ENCODE measurements at regions not wholly inside any gene's neighbourhood (a gene's known extent, or its start where the extent isn't known, plus 50 kb on each side); places are given as distances from the start of the nearest gene placed in this dataset.

DNA sequence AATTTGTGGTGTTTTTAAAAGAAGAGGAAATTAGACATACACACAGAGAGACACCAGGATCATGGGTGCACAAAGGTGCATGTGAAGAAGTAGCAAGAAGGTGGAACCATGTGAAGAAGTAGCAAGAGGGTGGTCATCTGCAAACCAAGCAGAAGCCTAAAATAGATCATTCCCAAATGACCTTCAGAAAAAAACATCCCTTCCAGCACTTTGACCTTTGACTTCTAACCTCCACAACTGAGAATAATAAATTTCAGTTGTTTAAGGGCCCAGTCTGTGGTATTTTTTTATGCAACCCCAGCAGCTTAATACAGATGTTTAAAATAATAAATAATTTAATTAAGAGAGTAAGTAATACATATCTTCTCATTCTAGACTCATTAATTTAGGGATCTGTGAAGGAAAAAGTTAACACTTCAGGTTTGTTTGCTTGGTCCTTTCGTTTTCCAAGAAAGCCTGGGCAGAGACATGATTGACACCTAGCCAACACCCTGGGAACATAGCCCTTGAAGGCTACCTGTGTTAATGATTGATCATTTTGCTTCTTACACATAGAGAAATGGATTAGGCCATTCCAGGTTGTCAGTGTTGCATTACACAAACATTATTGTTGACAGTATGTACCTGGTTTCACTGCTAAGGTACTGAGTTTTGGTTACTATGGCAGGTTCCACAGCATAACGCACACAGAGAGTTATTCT, 1331.2 kb upstream of the GBE1 start:
- no peak for DNase-seq (ENCODE audit: low read depth)

DNA sequence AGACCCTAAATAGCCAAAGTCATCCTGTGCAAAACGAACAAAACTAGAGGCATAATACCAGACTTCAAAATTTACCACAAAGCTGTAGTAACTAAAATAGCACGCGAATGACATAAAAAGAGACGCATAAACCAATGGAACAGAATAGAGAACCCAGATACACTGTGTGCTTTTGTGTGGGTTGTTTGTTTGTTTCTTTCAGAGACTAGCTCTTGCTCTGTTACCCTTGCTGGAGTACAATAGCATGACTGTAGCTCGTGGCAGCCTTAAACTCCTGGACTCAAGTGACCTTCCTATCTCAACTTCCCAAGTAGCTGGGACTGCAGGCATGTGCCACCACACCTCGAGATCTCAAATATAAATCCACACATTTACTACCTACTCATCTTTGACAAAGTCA, 1314.6 kb upstream of the GBE1 start:
- DNase-seq (ENCODE audit: low read depth): no peak

DNA sequence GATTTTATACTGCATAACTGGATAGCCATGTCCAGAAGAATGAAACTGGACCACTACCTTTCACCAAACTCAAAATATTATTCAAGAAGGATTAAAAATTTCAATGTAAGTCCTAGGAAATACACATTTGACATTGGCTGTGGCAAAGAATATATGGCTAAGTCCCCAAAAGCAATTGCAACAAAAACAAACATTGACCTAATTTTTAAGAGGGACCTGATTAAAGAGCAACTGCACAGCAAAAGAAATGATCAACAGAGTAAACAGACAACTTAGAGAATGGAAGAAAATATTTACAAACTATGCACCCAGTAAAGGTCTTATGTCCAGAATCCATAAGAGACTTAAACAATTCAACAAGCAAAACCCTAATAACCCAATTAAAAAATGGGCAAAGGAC, 1313.0 kb upstream of the GBE1 start:
- DNase-seq (ENCODE audit: low read depth): no peak

DNA sequence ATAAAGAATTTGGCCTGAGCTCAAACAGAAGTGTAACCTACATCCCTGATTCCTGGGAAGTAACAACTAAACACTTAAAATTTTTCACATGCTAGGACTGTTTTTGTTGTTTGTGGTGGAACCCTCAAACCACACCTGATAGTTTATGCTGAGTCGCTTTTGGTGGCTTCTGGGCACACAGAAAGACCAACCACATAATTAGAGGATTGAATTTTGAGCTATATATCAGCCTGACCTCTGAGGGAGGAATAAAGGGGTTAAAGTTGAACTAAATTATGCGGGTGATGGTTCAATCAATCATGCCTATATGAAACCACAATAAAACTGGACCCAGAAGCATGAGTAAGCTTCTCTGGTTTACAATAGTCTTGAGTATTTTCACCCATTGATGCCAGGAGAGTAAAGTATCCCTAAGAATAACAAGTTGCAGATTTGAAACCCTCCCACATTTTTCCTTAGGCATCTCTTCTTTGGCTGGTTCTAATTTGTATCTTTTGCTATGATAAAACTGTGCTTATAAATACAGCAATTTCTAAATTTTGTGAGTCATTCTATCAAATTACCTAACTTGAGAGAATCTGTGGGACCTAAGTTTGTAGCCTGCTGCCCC, 1304.5 kb upstream of the GBE1 start:
- DNase-seq (ENCODE audit: low read depth): no peak

DNA sequence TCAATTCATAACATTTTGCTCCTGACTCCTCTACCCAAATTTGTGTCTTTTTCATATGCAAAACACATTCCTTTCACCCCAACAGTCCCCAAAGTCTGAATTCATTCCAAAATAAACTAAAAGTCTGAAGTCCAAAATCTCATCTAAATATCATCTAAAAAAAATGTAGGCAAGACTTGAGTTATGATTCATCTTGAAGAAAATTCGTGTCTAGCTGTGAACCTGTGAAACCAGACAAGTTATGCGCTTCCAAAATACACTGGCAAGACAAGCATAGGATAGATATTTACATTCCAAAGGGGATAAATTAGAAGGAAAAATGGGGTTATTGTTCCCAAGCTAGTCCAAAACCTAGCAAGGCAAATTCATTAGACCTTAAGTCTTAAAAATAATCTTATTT, 1302.0 kb upstream of the GBE1 start:
- DNase-seq (ENCODE audit: low read depth): no peak

DNA sequence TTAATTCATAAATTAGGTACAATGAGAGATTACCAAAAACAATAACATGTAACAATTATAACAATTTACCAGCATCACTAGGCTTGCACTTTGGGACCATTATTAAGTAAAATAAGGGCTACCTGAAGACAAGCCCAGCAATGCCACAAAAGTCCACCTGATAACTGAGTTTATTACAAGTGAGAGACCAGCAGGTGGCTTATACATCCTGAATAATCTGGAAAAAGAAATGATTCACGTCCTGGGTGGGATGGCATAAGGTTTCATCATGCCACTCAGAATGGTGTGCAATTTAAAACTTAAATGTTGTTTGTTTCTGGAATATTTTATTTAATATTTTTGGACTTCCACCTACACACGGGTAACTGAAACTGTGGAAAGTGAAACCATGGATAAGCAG, 1287.1 kb upstream of the GBE1 start:
- no peak for DNase-seq (ENCODE audit: low read depth)

DNA sequence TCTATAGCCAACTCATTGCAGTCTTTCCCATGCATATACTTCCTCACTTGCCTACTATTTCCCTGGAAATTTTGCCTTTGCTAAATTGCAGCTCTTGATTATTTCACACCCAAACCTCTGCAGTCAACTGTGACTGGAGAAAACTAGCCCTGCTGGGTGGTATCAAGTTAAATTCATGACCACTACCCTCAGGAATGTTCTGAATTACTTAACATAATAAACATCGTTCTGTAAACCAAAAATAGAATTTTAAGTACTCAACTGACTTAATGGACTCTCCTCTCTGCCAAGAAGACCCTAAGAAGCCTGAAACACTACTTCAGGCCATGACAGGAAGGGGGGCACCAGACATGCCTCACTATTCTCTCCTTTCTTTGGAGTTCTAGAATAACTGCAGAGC, 1278.0 kb upstream of the GBE1 start:
- DNase-seq (ENCODE audit: low read depth): no peak

DNA sequence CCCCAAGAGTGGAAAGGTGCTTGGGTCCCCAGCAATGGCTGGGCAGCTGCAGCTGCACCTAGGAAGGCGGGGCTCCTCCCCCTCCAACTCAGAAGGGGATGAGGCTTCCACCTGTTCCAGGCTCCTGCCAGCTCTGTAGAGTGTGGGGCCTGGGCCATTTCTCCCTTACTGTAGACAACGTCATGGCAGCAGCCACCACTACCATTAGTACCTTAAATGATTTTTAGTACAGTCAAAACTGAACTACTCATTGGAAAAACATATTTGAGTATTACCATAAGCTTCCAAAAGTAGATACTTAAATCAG, 1274.2 kb upstream of the GBE1 start:
- DNase-seq (ENCODE audit: low read depth): no peak

DNA sequence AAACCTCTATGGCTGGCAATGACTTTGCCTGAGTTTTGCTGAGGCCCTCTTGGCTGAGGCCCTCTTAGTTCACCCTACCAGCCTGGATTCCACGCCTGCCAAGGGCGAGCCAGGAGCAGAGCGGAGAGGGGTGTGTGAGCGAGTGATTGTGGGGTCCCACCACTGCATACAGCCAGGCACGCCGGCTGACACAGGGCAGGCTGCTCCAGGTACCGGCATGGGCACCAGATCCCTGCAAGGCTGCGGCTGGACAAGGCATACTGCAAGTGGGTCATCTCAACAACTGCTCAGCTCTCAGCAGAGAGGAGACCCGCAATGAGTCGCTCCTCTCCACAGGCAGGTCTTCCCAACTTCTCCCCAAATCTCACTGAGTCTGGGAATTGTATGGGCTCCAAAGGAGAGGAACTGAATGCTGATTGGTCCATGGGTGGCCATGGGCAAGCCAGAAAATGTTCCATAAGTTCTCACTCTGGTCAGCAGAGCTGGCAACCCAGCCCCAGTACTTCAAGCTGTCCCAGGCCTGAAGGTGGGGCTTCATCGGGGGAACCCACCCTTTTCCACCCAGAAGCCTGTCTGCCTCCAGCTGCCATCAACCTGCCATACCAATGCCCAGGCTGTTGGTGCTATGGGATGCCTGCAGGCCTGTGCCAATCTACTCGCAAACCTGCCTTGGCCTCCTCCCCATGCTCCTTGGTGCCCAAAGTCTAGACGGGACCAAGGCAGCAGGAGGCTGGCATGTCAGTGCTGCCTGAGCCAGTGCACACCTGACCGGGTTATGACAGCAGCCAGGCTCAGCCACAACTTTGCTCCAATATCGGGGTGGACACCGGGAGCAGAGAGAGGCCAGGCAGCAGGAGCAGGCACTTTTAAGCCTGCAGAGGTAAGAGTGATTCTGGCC, 1273.6 kb upstream of the GBE1 start:
- DNase-seq (ENCODE audit: low read depth): no peak

DNA sequence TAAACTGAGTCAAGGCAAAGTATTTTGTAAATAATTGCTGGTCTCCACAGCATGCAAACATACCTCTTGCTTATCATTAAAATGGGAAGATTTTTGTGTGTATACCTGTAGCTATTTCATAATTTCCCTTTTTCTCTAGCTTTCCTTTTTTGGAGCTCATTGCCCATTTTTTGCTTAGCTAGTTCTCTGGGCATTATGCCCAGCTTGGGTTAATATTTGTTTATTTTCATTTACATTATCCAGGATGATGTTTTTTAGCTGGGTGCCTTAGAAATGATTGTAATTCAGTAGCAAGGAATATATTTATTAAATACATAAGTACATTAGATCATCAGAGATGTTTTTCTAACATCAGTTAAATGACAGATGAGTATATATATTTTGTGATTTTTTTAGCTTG, 1271.7 kb upstream of the GBE1 start:
- no peak for DNase-seq (ENCODE audit: low read depth)

DNA sequence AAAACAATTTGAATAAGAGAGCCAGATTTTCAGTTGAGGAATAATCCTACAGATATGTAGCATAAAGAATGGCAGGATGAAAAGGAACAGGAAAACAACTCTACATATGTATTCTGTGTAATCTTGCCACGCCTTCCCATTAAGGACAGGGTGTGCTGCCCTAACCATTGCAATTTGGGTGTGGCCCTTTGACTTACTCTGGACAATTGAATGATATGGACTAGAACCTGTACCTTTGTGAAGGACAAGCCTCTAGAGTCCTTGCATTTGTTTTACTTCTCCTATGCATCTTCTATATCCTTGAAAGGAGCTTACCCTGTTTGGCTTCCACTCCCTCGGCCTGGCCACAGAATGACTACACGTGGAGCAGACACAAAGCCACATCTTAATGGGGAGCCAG, 1261.6 kb upstream of the GBE1 start:
- no peak for DNase-seq (ENCODE audit: low read depth)

DNA sequence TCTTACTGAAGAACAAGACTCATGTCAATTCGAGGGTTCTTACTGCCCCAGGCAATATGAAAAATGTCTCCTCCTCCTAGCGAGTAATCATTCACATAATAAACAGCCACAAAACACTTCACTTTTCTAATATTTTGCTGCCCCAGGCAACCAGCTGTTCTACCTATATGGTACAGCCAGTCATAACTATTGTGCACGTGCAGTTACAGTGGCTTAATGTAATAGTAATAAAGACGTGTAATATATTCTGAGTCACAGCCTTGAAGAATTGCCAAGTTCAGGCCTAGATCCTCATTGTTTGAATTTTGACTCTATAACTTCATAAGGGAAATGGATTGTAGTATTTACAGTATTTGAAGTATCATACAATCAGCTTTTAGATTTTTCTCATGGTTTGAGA, 1250.0 kb upstream of the GBE1 start:
- no peak for DNase-seq (ENCODE audit: low read depth)

DNA sequence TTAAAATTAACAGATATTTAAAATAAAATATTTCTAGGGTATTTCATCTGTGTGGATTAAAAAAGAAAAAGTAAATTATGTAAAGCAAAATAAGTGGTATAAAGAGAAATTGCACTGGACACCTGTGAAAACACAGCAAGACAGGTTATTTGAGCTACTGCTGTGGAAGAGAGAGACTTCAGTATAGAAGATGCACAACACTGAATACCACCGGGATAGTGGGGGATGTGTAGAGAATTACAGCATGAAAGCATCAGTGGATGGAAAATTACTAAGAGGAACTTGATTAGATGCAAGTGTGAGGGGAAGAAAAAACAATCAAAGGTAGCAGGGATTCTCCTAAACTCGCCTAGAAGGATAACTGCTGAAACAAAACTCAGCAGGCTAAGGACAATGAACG, 1242.5 kb upstream of the GBE1 start:
- DNase-seq (ENCODE audit: low read depth): no peak

DNA sequence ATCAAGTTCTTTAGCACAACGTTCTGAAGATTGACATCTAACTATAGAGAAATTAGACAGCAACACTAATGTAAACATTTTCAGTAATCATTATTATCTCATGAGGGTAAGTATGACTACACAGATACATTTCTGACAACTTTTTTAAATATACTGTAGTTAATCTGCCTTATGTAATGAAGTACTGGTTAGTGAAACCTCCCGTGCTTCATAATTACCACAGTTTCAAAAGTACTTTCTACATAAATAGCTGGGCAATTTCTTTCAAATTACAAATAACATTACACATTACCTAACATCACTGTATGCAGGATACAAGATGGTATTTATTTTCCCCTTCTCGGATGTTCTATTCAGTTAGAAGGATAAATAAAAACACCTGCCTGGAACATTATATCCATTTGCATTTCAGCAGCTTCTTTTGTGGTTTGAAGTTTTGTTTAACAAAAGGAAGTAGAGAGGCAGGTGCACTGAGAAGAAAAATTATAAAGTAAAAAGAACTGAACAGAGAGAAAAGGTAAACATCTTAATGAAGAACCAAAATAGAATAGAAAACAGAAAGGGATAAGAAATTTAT, 1241.5 kb upstream of the GBE1 start:
- no peak for DNase-seq (ENCODE audit: low read depth)

DNA sequence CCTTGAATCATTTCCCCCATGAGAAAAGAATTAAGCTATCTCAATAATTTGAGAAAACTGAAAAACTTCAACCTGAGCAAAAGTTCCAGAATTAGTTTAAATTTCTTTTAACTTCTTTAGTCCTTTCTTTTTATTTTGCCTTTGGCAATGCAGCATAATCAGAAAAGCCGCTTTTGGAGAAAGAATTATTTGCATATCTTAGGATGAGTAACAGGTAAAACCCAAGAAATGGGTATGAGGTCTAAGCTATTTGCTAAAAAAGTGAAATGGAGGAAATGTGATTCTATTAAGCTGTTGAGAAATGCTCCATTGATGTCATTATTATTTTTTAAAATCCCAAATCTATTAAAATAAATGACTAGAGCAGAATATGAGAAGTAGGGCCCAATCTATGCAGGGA, 1238.3 kb upstream of the GBE1 start:
- no peak for DNase-seq (ENCODE audit: low read depth)

DNA sequence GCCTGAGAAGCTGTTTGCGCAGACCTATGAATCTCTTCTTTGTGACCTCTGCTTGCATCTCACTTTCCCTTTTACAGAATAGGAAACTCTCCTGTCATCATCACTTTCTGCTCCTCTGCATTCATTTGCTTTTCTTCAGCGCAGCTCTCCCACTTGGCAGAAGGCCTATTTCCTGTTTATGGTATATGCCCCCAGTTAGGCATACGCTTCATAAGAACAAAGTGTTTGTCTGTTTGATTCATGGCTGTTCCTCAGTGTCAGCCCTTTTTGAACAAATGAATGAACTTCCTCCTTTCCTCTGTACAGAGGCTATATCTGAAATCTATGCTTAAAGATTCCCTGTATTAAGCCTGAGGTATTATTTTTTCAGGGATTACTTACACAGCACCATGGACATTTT, 1216.9 kb upstream of the GBE1 start:
- no peak for DNase-seq (ENCODE audit: low read depth)

DNA sequence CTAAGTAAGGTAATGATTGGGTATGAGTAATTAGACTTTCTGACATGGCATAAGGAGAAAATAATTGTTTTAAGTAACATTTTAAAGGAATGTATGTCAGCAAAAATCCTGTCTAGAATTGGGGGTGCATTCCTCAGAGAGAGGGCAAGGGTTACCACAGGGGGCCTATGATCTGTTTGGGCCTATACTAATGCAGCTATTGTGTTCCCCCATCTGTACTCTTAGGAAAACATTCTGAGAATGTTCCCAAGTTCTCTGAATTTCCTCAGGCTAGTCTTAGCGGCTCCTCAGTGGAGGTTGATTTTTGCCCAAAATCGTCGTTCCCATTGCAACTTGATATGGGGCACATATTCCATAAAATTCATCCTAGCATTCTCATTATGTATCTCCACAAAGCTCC, 1216.4 kb upstream of the GBE1 start:
- DNase-seq (ENCODE audit: low read depth): no peak

DNA sequence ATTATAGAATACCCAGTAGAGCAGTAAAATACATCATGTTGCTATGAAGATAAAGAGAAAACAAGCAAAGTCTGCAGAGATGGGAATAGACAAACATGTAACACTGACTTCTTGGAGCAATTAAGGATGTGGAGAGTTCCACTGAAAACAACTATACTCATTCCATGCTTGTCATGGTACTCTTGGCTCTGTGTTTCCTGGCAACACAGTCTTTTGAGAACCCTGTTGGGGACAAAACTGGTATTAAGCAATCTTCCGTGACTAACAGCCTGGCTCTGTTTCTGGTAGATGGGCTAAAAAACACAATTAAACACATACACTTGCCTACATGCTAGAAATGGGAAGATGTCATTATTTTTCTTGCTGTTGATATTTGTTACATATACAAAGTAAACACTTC, 1212.3 kb upstream of the GBE1 start:
- no peak for DNase-seq (ENCODE audit: low read depth)

DNA sequence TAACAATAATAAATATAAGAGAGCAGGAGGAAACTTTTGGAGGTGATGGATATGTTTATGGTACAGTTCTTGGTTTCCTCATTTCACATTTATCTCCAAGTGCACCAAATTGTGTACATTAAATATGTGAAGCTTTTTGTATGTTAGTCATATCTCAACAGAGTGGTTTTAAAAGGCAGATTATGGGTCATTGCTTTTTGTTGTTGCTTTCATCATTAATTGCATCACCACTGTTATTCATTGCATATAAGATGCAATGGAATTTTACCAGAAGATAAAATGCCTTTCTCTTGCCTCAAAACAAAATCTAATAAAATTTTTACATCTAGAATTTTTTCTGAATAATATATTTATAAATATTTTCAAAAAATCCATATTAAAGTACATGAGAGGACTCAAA, 1198.9 kb upstream of the GBE1 start:
- DNase-seq (ENCODE audit: low read depth): no peak

DNA sequence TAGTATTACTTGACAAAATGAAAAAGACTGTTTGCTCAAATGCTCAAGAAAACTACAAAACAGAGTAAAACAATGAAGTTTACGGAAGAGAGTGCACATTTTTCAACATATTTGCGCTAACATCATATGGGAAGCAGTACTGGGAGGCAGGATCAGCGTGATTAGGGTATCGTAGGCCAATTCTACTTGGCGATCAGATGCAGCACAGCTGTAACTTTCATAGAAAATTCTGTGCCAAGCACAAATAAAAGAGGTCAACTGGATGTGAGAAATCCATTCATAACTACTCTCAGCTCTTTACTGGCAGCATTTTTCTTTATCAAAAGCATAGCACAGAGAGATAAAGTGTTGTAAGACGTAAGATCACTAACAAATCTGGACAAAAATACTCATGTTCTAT, 1196.3 kb upstream of the GBE1 start:
- DNase-seq (ENCODE audit: low read depth): no peak

DNA sequence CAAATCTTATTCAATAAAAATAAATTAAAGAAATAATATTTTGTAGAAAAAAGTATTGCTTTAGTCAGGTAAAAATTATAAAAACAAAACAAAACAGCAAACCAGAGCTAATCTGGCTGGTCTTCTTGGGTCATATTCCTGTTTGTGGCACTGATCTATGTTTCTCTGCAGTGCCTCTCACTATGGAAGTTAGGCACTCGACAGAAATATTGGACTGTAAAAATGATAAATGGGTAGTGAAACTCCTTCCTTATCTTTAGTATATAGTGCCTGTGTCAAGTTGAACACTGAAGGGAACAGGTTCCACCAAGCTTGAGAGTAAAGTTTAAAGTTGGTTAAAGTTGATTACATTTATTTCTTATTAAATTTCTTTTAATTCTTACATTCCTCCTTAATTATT, 1195.6 kb upstream of the GBE1 start:
- no peak for DNase-seq (ENCODE audit: low read depth)

DNA sequence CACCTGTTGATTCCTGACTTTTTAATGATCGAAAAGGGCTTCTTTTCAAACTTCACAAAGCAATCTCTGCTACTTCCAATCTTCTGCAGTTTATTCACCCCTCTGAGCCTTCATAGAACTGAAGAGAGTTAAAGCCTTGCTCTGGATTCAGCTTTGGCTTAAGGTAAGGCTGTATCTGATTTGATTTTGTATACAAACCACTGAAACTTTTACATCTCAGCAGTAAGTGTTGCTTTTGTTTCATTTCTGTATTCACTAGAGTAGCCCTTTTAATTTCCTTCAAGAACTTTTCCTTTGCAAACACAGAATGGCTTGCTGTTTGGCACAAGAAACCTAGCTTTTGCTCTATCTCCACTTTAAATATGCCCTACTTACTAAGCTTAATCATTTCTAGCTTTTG, 1193.0 kb upstream of the GBE1 start:
- no peak for DNase-seq (ENCODE audit: low read depth)

DNA sequence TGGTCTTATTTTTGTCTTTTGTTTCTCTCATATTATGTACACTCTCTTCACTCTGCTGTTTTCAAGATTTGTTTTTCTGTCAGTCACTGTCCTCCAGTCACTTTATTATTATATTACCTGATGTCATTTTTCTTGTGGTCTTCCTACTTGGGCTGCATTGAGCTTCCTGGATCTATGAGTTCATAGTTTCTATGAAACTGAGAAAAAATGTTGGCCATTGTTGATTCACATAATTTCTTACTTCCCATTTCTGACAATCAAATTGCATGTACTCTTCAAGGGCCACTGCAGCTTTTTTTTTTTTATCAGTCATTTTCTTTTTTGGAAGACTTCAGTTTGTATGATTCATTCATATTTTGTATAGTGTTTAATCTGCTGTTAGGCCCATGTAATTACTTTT, 1180.6 kb upstream of the GBE1 start:
- no peak for DNase-seq (ENCODE audit: low read depth)

Measured in stimulated activated CD8-positive, alpha-beta memory T cell treated with anti-CD3 and anti-CD28 coated beads, Interleukin-15, amount 100 ng/mL, for 1 hour (primary cell).